ENCODE measurements at regions not wholly inside any gene's neighbourhood (a gene's known extent, or its start where the extent isn't known, plus 50 kb on each side); places are given as distances from the start of the nearest gene placed in this dataset.
"Not testable (repeated sequence)": the region's sequence is repeated elsewhere in the genome, so short reads cannot be mapped to it uniquely, and the experiment has no call there.

GRCh38 chr5:131107128-131107527, 57.9 kb downstream of the HINT1 start:
- H3K4me3 Mint-ChIP-seq (ENCODE audit: unreplicated experiment) = no peak overlapping the region
- peaks cover 18% of the 10 kb centered on the region for H3K27me3 Mint-ChIP-seq (ENCODE audit: low read depth)
- no peak overlapping the region for H3K27ac Mint-ChIP-seq (ENCODE audit: unreplicated experiment)
- no peak for TF ChIP-seq CTCF (IDR thresholded peaks at IDR 0.05)
- no peaks in the 10 kb centered on the region for H3K36me3 Mint-ChIP-seq (ENCODE audit: low read depth)
- peaks cover 3% of the 10 kb centered on the region for H3K4me1 Mint-ChIP-seq (ENCODE audit: low read depth)
- DNase-seq (ENCODE audit: low spot score) = no peak
- H3K9me3 Mint-ChIP-seq (ENCODE audit: low read depth) = no peaks in the 10 kb centered on the region

- no peak for DNase-seq (ENCODE audit: low spot score)
- H3K36me3 Mint-ChIP-seq (ENCODE audit: low read depth) = no peaks in the 10 kb centered on the region
- H3K4me3 Mint-ChIP-seq (ENCODE audit: unreplicated experiment) = no peak overlapping the region
- TF ChIP-seq CTCF (IDR thresholded peaks at IDR 0.05) = no peak
- no peak overlapping the region for H3K27ac Mint-ChIP-seq (ENCODE audit: unreplicated experiment)
- no peaks in the 10 kb centered on the region for H3K4me1 Mint-ChIP-seq (ENCODE audit: low read depth)
- no peaks in the 10 kb centered on the region for H3K9me3 Mint-ChIP-seq (ENCODE audit: low read depth)
- peaks cover 13% of the 10 kb centered on the region for H3K27me3 Mint-ChIP-seq (ENCODE audit: low read depth)
Measured at GRCh38 chr5:131104169-131104808, 60.8 kb downstream of the HINT1 start.

GRCh38 chr5:131096774-131097710, 68.0 kb downstream of the HINT1 start:
- no peak for DNase-seq (ENCODE audit: low spot score)
- Mint-ChIP-seq H3K27me3 (ENCODE audit: low read depth) (peaks cover 33% of the 10 kb centered on the region), H3K9me3 (ENCODE audit: low read depth) (peaks cover 7% of the 10 kb centered on the region), H3K36me3 (ENCODE audit: low read depth) (no peaks in the 10 kb centered on the region), H3K4me1 (ENCODE audit: low read depth) (no peaks in the 10 kb centered on the region), H3K4me3 (ENCODE audit: unreplicated experiment) (no peak overlapping the region), H3K27ac (ENCODE audit: unreplicated experiment) (no peak overlapping the region)
- no peak for TF ChIP-seq CTCF (IDR thresholded peaks at IDR 0.05)

GRCh38 chr5:131095561-131095960, 69.5 kb downstream of the HINT1 start:
- H3K4me3 Mint-ChIP-seq (ENCODE audit: unreplicated experiment); DNase-seq (ENCODE audit: low spot score); H3K9me3 Mint-ChIP-seq (ENCODE audit: low read depth); H3K36me3 Mint-ChIP-seq (ENCODE audit: low read depth); H3K27ac Mint-ChIP-seq (ENCODE audit: unreplicated experiment); H3K4me1 Mint-ChIP-seq (ENCODE audit: low read depth): not testable (repeated sequence)
- peaks cover 35% of the 10 kb centered on the region for H3K27me3 Mint-ChIP-seq (ENCODE audit: low read depth)

- no peaks in the 10 kb centered on the region for H3K4me1 Mint-ChIP-seq (ENCODE audit: low read depth)
- DNase-seq (ENCODE audit: low spot score) = no peak
- no peaks in the 10 kb centered on the region for H3K36me3 Mint-ChIP-seq (ENCODE audit: low read depth)
- no peak for TF ChIP-seq CTCF (IDR thresholded peaks at IDR 0.05)
- no peak overlapping the region for H3K27ac Mint-ChIP-seq (ENCODE audit: unreplicated experiment)
- peaks cover 21% of the 10 kb centered on the region for H3K9me3 Mint-ChIP-seq (ENCODE audit: low read depth)
- H3K4me3 Mint-ChIP-seq (ENCODE audit: unreplicated experiment) = no peak overlapping the region
- peaks cover 23% of the 10 kb centered on the region for H3K27me3 Mint-ChIP-seq (ENCODE audit: low read depth)
Measured at GRCh38 chr5:131084436-131084835, 80.6 kb downstream of the HINT1 start.

Measured in chondrocyte (in vitro differentiated cells).